Kidney capillary endothelial cell (primary cell): ENCODE measurements at regions not wholly inside any gene's neighbourhood (a gene's known extent, or its start where the extent isn't known, plus 50 kb on each side); places are given as distances from the start of the nearest gene placed in this dataset.

Experiments used
- DNase-seq: peaks from one replicate; pipeline ENCODE4 v3.0.0-alpha.2; 2018; ENCODE audit warnings: low spot score

- no peak for DNase-seq
Observed at GRCh38 chr4:155552180-155552579, 114.5 kb upstream of the GUCY1A1 start.

DNA sequence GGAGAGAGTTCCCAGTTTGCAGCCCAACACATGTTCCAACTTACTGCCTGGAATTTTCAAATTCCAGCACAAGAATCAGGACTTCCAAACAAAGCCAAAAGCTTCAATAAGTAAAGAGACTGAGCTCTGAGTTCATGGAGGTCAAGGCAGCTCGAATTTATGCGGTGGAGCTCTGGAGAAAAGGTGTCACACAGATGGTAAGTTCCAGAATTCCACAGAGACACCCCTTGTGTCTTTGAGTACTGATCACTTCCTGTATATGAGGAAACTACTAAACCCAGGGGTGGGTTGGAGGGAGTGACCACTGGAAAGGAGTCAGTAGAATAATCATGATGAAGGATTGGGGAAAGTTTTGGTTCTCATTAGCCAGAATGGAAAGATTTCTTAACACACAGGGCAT lies 118.5 kb upstream of the GUCY1A1 start:
- DNase-seq, result no peak

GRCh38 chr4:155546451-155546850 lies 120.2 kb upstream of the GUCY1A1 start:
- DNase-seq, result no peak

- DNase-seq, result no peak
Observed at GRCh38 chr4:155545456-155545855, 121.2 kb upstream of the GUCY1A1 start.

- DNase-seq, result no peak
Observed at GRCh38 chr4:155544547-155544946, 122.1 kb upstream of the GUCY1A1 start.

GRCh38 chr4:155543126-155543765 lies 123.4 kb upstream of the GUCY1A1 start:
- peak; percentile 52 for DNase-seq

DNA sequence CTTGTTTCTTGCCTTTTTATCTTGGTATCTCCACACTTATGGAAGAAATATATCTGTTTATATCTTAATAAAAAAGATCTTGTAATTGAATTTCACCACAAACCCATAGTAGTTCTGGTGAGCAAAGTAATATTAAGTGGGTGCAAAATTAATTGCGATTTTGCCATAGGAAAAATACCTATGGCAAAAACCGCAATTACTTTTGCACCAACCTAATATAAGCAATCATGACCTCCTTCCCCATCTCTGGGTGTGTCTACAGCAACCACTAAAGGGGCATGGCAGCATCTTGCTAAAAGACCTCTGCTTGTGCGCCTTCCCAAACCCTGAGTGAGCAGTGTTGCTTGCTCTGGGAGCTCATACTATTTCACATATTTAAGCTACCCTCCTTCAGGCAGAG lies 124.2 kb upstream of the GUCY1A1 start:
- DNase-seq, result no peak

- DNase-seq, result no peak
Observed at GRCh38 chr4:155541716-155542115, 124.9 kb upstream of the GUCY1A1 start.

DNA sequence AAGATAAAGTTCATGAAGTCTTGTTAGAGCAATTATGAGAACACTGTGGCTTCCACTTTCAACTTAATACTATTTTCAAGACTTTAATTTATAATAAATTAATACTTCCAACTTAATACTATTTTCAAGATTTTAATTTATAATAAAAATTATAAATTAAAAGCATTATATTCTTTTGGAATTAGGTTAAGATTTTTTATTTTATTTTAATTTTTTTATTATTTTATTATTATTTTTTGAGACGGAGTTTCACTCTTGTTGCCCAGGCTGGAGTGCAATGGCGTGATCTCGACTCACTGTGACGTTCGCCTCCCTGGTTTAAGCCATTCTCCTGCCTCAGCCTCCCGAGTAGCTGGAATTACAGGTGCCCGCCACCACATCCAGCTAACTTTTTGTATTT lies 126.0 kb upstream of the GUCY1A1 start:
- no peak for DNase-seq

- DNase-seq, result no peak
Observed at GRCh38 chr4:155539746-155540145, 126.9 kb upstream of the GUCY1A1 start.

- no peak for DNase-seq
Observed at GRCh38 chr4:155535802-155536454, 130.7 kb upstream of the GUCY1A1 start.

- DNase-seq, result no peak
Observed at GRCh38 chr4:155532373-155533085, 134.1 kb upstream of the GUCY1A1 start.

DNA sequence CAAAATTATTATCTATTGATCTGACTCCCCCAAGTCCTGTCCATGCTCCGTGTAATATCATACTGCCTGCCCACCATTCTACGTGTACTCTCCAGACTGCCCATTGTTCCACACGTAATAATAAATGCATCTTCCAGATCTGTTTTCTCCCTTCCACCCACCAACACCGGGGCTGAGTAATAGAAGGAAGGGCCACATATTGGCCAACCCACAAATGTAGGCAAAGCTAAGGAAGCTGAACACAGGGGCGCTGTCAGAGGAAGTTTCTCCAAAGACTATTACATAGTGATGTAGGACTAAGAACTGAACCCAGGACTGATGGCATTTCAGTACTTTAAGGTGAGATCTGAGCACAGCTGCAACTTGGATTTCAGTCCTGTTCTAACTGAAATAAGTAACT lies 135.8 kb upstream of the GUCY1A1 start:
- DNase-seq, result no peak

GRCh38 chr4:155530290-155530689 lies 136.4 kb upstream of the GUCY1A1 start:
- no peak for DNase-seq

GRCh38 chr4:155529716-155530115 lies 136.9 kb upstream of the GUCY1A1 start:
- no peak for DNase-seq

DNA sequence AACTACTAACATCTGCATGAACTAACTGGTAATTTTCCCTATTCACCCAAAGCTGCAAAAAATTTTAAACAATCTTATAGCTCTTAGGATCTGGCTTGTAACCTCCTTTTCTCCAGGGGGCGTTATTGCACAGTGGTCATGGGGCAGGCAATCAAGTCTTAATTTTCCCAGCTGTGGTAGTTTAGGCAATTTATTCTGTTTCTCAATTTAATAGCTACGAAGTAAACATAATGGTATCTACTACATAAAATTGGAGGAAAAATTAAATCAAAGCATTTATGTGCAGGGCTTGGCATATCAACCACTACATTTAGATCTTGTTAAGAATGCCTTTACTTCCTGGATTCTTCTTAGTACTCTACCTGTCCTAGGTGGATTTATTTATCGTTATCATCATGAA lies 137.4 kb upstream of the GUCY1A1 start:
- DNase-seq, result no peak

DNA sequence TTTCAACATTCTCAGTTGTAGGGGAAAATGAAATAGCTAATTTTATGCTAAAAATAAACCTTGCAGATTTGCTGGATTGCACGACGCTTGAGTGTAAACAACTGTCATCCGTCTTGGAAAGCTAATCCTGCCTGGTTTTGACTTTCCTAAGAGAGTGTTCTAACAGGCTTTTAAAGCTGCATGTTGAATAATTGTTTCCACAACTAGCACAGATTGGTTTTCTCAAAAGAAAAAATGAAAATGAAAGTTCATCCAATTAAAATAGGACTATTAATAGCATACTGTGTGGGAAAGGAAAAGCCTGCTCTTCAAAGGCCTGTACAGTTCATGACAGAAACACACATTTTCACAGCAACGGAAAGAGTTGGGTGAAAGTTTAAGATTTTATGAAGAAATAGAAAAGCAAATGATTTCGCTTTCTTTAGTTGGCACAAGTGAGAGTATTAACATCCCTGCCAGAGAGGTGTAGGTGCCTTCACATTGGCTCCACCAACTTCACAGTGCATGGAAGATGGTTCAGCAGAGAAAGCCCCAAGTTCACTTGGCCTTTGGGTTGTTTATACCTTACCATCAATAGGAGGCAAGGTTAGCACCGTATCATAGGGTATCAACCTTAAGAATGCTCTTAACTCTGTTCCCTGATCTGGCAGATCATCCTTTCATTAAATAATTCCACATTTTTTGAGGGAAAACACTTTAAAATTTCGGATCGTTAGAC lies 140.0 kb upstream of the GUCY1A1 start:
- DNase-seq, result no peak

GRCh38 chr4:155524926-155525455 lies 141.7 kb upstream of the GUCY1A1 start:
- DNase-seq, result no peak

- no peak for DNase-seq
Observed at GRCh38 chr4:155523358-155523757, 143.3 kb upstream of the GUCY1A1 start.

GRCh38 chr4:155522201-155522600 lies 144.4 kb upstream of the GUCY1A1 start:
- DNase-seq, result no peak

GRCh38 chr4:155521382-155521781 lies 144.6 kb upstream of the MAP9 start:
- no peak for DNase-seq

DNA sequence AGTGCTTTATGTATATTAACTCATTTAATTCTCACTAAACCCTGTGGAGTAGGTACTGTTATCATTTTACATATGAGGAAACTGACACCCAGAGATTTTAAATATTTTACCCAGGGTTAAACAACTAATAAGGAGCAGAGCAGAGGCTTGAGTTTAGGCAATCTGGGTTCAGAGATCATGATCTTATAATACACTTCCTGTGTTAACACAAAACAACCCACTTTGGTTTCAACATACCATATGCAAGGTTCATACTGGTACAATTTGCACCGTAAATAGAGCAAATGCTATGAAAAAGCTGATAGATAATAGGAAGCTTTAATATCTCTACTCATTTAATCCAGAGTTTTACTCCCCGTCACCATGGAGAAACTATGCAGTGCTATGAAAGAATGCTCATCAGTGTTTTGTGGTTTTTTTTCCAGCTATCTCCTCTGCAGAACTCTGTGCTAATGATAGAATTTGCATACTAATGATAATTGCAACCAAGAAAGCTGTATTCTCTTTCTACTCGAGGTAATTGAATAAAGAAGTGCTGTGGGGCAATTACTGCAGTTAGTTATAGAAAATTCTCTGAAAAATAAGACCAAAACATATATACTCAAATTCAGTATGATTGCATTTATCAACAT lies 138.8 kb upstream of the MAP9 start:
- DNase-seq, result no peak
